SK-N-SH (cell line): ENCODE measurements at regions not wholly inside any gene's neighbourhood (a gene's known extent, or its start where the extent isn't known, plus 50 kb on each side); places are given as distances from the start of the nearest gene placed in this dataset.

Source experiments
- CTCF ChIP-seq: fragments of 200-600 bp; sonication (generic); IDR thresholded peaks from 2 replicates; pipeline ENCODE4 v1.6.1; 2017; ENCODE audit warnings: antibody characterized with exemption, mild to moderate bottlenecking, moderate library complexity
- ELF1 ChIP-seq: IDR thresholded peaks from 2 replicates; pipeline ENCODE4 v1.4.0; 2012
- EP300 ChIP-seq, 2 experiments: IDR thresholded peaks; 2 replicates each; pipeline versions ENCODE4 v1.4.0 to v1.6.1; 2012; ENCODE audit warnings: borderline replicate concordance in 1 of 2, low read depth in 1 of 2, low read length in 1 of 2
- MAX ChIP-seq: IDR thresholded peaks from 2 replicates; pipeline ENCODE4 v1.4.0; 2012; ENCODE audit warnings: low read depth
- REST ChIP-seq: IDR thresholded peaks from 2 replicates; pipeline ENCODE4 v1.6.1; 2012; ENCODE audit warnings: mild to moderate bottlenecking, low read depth, low read length, moderate library complexity
- TAF1 ChIP-seq: IDR thresholded peaks from 2 replicates; pipeline ENCODE4 v1.6.1; 2012; ENCODE audit warnings: low read depth, mild to moderate bottlenecking, low read length, moderate library complexity, borderline replicate concordance
- TCF12 ChIP-seq: IDR thresholded peaks from 2 replicates; pipeline ENCODE4 v1.4.0; 2012

- no peak for TF ChIP-seq CTCF
- no peak for TF ChIP-seq ELF1
- TF ChIP-seq REST = no peak
- TF ChIP-seq TAF1 = no peak
- no peak for TF ChIP-seq EP300 (IDR thresholded peaks at IDR 0.05; ENCODE audit: borderline replicate concordance in 1 of 2, low read depth in 1 of 2, low read length in 1 of 2)
- TF ChIP-seq MAX = no peak
- no peak for TF ChIP-seq TCF12
Observed at GRCh38 chr10:88119160-88119559, 255.7 kb downstream of the PTEN start.
